Loucy (cell line): ENCODE measurements at regions not wholly inside any gene's neighbourhood (a gene's known extent, or its start where the extent isn't known, plus 50 kb on each side); places are given as distances from the start of the nearest gene placed in this dataset.

ENCODE experiments used
- H2AFZ ChIP-seq: fragments of 200-600 bp; sonication (generic); 2 replicates; pipeline ENCODE4 v1.6.0; 2016; ENCODE audit warnings: antibody characterized with exemption, mild to moderate bottlenecking, low read length, moderate library complexity
- H3F3A ChIP-seq: fragments of 200-600 bp; 2 replicates; pipeline ENCODE4 v1.6.0; 2016; ENCODE audit warnings: antibody characterized with exemption, low read depth, mild to moderate bottlenecking
- H3K27me3 ChIP-seq: fragments of 200-600 bp; sonication (generic); 2 replicates; pipeline ENCODE4 v1.6.1; 2014; ENCODE audit warnings: low read length, mild to moderate bottlenecking; ENCODE audit not compliant: insufficient read depth, poor library complexity, severe bottlenecking
- H3K36me3 ChIP-seq: fragments of 200-600 bp; sonication (generic); 2 replicates; pipeline ENCODE4 v1.6.1; 2016; ENCODE audit warnings: low read length; ENCODE audit not compliant: insufficient read depth
- H3K4me1 ChIP-seq: fragments of 200-600 bp; sonication (generic); 2 replicates; pipeline ENCODE4 v1.5.1; 2014; ENCODE audit warnings: low read length, mild to moderate bottlenecking; ENCODE audit not compliant: insufficient read depth, poor library complexity, severe bottlenecking
- H3K4me2 ChIP-seq: fragments of 200-600 bp; sonication (generic); 2 replicates; pipeline ENCODE4 v1.6.0; 2014; ENCODE audit warnings: antibody characterized with exemption, low read length, low read depth, mild to moderate bottlenecking; ENCODE audit not compliant: poor library complexity, severe bottlenecking
- H3K4me3 ChIP-seq: fragments of 200-600 bp; sonication (generic); 2 replicates; pipeline ENCODE4 v1.5.1; 2014; ENCODE audit warnings: low read length, mild to moderate bottlenecking, mixed read lengths; ENCODE audit not compliant: poor library complexity, severe bottlenecking
- H3K79me2 ChIP-seq: fragments of 200-600 bp; sonication (generic); 2 replicates; pipeline ENCODE4 v1.6.1; 2014; ENCODE audit warnings: low read length; ENCODE audit not compliant: insufficient read depth
- H3K9ac ChIP-seq: fragments of 200-600 bp; sonication (generic); 2 replicates; pipeline ENCODE4 v1.6.0; 2014; ENCODE audit warnings: mild to moderate bottlenecking, low read depth, low read length, moderate library complexity; ENCODE audit not compliant: poor library complexity, severe bottlenecking
- H3K9me2 ChIP-seq: fragments of 200-600 bp; sonication (generic); replicated peaks from 2 replicates; pipeline ENCODE4 v1.6.1; 2016; ENCODE audit warnings: low read depth, low read length, mixed read lengths
- H3K9me3 ChIP-seq: fragments of 200-600 bp; sonication (generic); 2 replicates; pipeline ENCODE4 v1.6.1; 2014; ENCODE audit warnings: mild to moderate bottlenecking, antibody characterized with exemption, low read length, low read depth; ENCODE audit not compliant: insufficient read depth
- H4K20me1 ChIP-seq: fragments of 200-600 bp; sonication (generic); 2 replicates; pipeline ENCODE4 v1.6.0; 2014; ENCODE audit warnings: antibody characterized with exemption, low read length, mild to moderate bottlenecking; ENCODE audit not compliant: insufficient read depth, poor library complexity, severe bottlenecking
- EZH2phosphoT487 ChIP-seq: fragments of 200-600 bp; IDR thresholded peaks from 2 replicates; pipeline ENCODE4 v1.6.1; 2018; ENCODE audit warnings: antibody characterized with exemption, mild to moderate bottlenecking, moderate library complexity, borderline replicate concordance
- TF ChIP-seq, protein P1 (sequence below): fragments of 200-600 bp; sonication (generic); conservative IDR thresholded peaks from 2 replicates; pipeline ENCODE4 v1.5.1; 2014; ENCODE audit warnings: mild to moderate bottlenecking, antibody characterized with exemption, low read length

DNA sequence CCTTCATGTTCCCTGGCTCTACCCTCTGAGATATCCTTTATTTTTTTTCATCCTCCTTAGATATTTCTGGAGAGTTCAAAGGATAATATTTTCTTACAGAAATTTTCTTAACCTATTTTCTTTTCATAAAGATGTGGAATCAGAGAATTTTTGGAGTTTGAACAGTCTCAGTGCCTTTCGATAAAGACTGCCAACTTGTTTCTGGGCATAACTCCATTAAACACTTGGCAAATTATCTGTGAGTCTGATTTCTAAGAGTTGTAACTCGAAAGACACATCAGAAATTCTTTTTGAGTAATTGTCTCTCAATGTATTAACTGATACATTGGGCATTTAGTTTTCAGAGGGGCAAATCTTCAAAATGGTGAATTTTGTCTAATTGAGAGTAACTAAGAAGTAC is 1255.6 kb downstream of the NCAM2 start:
- Histone ChIP-seq H4K20me1 (no peaks in the 10 kb centered on the region), H3F3A (no peaks in the 10 kb centered on the region), H3K4me3 (no peak overlapping the region), H3K9me2 (no peaks in the 10 kb centered on the region), H3K9ac (no peak overlapping the region), H3K9me3 (no peaks in the 10 kb centered on the region), H3K79me2 (no peaks in the 10 kb centered on the region), H3K4me1 (no peaks in the 10 kb centered on the region), H2AFZ (no peak overlapping the region), H3K27me3 (no peaks in the 10 kb centered on the region), H3K36me3 (no peaks in the 10 kb centered on the region), H3K4me2 (no peak overlapping the region)
- TF ChIP-seq, protein P1, sequence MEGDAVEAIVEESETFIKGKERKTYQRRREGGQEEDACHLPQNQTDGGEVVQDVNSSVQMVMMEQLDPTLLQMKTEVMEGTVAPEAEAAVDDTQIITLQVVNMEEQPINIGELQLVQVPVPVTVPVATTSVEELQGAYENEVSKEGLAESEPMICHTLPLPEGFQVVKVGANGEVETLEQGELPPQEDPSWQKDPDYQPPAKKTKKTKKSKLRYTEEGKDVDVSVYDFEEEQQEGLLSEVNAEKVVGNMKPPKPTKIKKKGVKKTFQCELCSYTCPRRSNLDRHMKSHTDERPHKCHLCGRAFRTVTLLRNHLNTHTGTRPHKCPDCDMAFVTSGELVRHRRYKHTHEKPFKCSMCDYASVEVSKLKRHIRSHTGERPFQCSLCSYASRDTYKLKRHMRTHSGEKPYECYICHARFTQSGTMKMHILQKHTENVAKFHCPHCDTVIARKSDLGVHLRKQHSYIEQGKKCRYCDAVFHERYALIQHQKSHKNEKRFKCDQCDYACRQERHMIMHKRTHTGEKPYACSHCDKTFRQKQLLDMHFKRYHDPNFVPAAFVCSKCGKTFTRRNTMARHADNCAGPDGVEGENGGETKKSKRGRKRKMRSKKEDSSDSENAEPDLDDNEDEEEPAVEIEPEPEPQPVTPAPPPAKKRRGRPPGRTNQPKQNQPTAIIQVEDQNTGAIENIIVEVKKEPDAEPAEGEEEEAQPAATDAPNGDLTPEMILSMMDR = no peak
- TF ChIP-seq EZH2phosphoT487 = no peak

DNA sequence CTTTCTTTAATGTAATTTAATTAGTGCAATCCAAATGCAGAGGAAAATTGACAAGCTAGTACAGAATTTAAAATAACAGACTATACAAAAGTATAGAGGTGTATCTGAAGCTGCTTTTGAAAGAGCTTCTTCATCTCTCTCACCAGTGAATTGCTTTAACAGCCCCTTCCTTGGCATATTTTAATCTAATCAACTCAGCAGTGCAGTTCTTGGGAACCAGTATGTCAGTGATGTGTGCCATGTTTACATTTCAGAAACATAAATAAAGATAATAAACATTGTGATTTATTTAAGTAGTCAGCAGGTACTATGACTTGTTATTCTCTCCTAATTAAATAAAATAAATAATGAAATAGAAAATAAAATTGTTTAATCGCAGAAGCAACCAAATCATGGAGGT is 1260.6 kb downstream of the NCAM2 start:
- H3K9ac ChIP-seq = no peak overlapping the region
- no peaks in the 10 kb centered on the region for H3F3A ChIP-seq
- H3K4me3 ChIP-seq = no peak overlapping the region
- no peaks in the 10 kb centered on the region for H3K79me2 ChIP-seq
- H3K27me3 ChIP-seq = no peaks in the 10 kb centered on the region
- H3K9me3 ChIP-seq = no peaks in the 10 kb centered on the region
- no peak overlapping the region for H2AFZ ChIP-seq
- no peaks in the 10 kb centered on the region for H3K4me1 ChIP-seq
- no peaks in the 10 kb centered on the region for H4K20me1 ChIP-seq
- no peaks in the 10 kb centered on the region for H3K36me3 ChIP-seq
- no peak for TF ChIP-seq EZH2phosphoT487
- TF ChIP-seq, protein P1 = no peak
- H3K9me2 ChIP-seq = no peaks in the 10 kb centered on the region
- H3K4me2 ChIP-seq = no peak overlapping the region

GRCh38 chr21:22260274-22260673 is 1262.1 kb downstream of the NCAM2 start:
- Histone ChIP-seq H3K9ac (no peak overlapping the region), H3K36me3 (no peaks in the 10 kb centered on the region), H3K4me1 (no peaks in the 10 kb centered on the region), H3K4me3 (no peak overlapping the region), H3F3A (no peaks in the 10 kb centered on the region), H3K27me3 (no peaks in the 10 kb centered on the region), H3K9me2 (no peaks in the 10 kb centered on the region), H2AFZ (no peak overlapping the region), H3K4me2 (no peak overlapping the region), H3K9me3 (no peaks in the 10 kb centered on the region), H3K79me2 (no peaks in the 10 kb centered on the region), H4K20me1 (no peaks in the 10 kb centered on the region)
- TF ChIP-seq EZH2phosphoT487 = no peak

DNA sequence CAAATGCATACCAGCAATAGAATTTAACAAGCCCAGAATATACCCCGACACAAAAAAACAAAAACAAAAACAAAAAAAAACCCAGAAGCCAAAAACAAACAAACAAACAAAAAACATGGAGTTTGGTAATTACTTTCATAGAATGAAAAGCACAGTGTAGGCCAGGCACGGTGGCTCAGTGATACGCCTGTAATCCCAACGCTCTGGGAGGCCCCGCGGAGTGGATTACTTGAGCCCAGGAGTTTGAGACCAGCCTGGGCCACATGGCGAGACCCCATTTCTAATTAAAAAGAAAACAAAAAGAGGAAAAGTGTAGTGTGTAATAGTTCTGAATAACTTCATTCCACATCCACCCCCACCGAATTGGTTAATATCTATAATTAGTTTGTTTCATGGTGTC is 1265.7 kb downstream of the NCAM2 start:
- no peak overlapping the region for H3K4me2 ChIP-seq
- H2AFZ ChIP-seq = no peak overlapping the region
- H3K4me1 ChIP-seq = no peaks in the 10 kb centered on the region
- no peaks in the 10 kb centered on the region for H4K20me1 ChIP-seq
- H3K79me2 ChIP-seq = no peaks in the 10 kb centered on the region
- no peaks in the 10 kb centered on the region for H3F3A ChIP-seq
- no peaks in the 10 kb centered on the region for H3K36me3 ChIP-seq
- no peaks in the 10 kb centered on the region for H3K27me3 ChIP-seq
- no peak overlapping the region for H3K4me3 ChIP-seq
- no peak overlapping the region for H3K9ac ChIP-seq
- TF ChIP-seq, protein P1 = no peak
- no peaks in the 10 kb centered on the region for H3K9me3 ChIP-seq
- no peaks in the 10 kb centered on the region for H3K9me2 ChIP-seq
